HUES64 (cell line): ENCODE measurements at regions not wholly inside any gene's neighbourhood (a gene's known extent, or its start where the extent isn't known, plus 50 kb on each side); places are given as distances from the start of the nearest gene placed in this dataset.
"Not testable (repeated sequence)": the region's sequence is repeated elsewhere in the genome, so short reads cannot be mapped to it uniquely, and the experiment has no call there.

ENCODE experiments used
- H3K27ac ChIP-seq: 2 replicates; pipeline ENCODE4 v1.7.0; 2013; ENCODE audit warnings: low read depth, low read length, inconsistent platforms
- H3K27me3 ChIP-seq: 2 replicates; pipeline ENCODE4 v1.6.1; 2013; ENCODE audit warnings: mild to moderate bottlenecking, low read length; ENCODE audit not compliant: insufficient read depth
- H3K36me3 ChIP-seq: 2 replicates; pipeline ENCODE4 v1.6.1; 2013; ENCODE audit warnings: mild to moderate bottlenecking, low read length; ENCODE audit not compliant: insufficient read depth
- H3K4me1 ChIP-seq: 2 replicates; pipeline ENCODE4 v1.6.1; 2013; ENCODE audit warnings: mild to moderate bottlenecking, low read length, moderate library complexity; ENCODE audit not compliant: insufficient read depth
- H3K4me3 ChIP-seq: 2 replicates; pipeline ENCODE4 v1.5.1; 2013; ENCODE audit warnings: mild to moderate bottlenecking, low read length, moderate library complexity
- H3K9ac ChIP-seq: 2 replicates; pipeline ENCODE4 v1.6.1; 2013; ENCODE audit warnings: mild to moderate bottlenecking, low read depth, low read length
- H3K9me3 ChIP-seq: 2 replicates; pipeline ENCODE4 v1.6.1; 2013; ENCODE audit warnings: low read depth, low read length; ENCODE audit not compliant: insufficient read depth
- WGBS: fragments of 150-250, 120-280 bp; methylation state at CpG from one replicate; pipeline ENCODE4 v1.1.7; 2013; ENCODE audit warnings: missing lambda C conversion rate; 5-methylcytosine and 5-hydroxymethylcytosine counted together

DNA sequence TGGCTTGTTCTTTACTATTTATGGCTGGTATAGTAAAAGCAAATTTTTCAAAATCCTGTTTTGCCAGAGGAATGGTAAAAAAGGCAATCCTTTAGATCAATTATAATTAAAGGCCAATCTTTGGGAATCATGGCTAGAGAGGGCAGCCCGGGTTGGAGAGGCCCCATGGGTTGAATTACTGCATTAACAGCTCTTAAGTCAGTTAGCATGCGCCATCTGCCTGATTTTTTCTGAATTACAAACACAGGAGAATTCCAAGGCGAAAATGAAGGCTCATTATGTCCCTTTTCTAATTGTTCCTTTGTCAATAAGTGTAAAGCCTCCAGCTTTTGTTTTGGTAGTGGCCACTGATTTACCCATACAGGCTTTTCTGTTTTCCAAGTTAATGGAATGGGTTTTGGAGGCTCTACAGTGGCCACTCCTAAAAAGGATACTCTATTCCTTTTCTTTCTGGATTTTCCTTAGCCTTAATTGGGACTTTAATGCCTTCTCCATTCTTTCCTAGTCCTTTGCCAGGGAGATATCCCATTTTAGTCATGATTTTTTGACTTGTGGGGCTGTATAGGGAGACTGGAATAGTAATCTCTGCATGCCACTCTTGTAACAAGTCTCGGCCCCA, 114.9 kb upstream of the LARP1 start:
- H3K9me3 ChIP-seq, H3K27ac ChIP-seq: not testable (repeated sequence)
- WGBS, result 39% methylated on average over 4 of the region's 4 CpGs

DNA sequence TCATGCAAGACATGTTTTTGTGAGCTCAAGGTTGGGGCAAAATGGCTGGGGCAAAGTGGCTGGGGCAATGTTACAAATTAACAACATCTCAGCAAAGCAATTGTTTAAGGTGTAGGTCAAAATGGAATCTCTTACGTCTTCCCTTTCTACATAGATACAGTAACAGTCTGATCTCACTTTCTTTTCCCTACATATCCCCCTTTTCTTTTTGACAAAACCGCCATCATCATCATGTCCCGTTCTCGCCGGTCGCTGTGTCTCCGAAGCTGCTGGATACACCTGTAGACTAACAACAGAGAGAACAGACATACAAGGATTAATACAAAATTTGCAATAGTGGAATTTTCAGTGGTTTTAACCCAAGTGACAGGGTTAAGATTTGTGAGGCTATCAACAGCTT, 118.4 kb upstream of the LARP1 start:
- H3K27ac ChIP-seq, H3K4me1 ChIP-seq: not testable (repeated sequence)
- 96% methylated on average over 7 of the region's 7 CpGs for WGBS

More for the DNA sequence above, 114.9 kb upstream of the LARP1 start:
- not testable (repeated sequence) for H3K4me3 ChIP-seq, H3K27me3 ChIP-seq, H3K36me3 ChIP-seq, H3K9ac ChIP-seq, H3K4me1 ChIP-seq

DNA sequence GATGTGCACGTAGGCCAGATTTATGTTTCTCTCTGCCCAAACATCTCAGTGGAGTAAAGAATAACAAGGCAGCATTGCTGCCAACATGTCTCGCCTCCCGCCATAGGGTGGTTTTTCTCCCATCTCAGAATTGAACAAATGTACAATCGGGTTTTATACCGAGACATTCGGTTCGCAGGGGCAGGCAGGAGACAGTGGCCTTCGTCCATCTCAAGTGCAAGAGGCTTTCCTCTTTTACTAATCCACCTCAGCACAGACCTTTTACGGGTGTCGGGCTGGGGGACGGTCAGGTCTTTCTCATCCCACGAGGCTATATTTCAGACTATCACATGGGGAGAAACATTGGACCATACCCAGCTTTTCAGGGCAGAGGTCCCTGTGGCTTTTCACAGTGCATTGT, 118.9 kb upstream of the LARP1 start:
- not testable (repeated sequence) for H3K36me3 ChIP-seq, H3K4me1 ChIP-seq, H3K27ac ChIP-seq, H3K27me3 ChIP-seq, H3K4me3 ChIP-seq, H3K9ac ChIP-seq, H3K9me3 ChIP-seq
- WGBS, result 92% methylated on average over 11 of the region's 12 CpGs

More for the DNA sequence above, 118.4 kb upstream of the LARP1 start:
- not testable (repeated sequence) for H3K9me3 ChIP-seq, H3K4me3 ChIP-seq, H3K36me3 ChIP-seq, H3K27me3 ChIP-seq, H3K9ac ChIP-seq

DNA sequence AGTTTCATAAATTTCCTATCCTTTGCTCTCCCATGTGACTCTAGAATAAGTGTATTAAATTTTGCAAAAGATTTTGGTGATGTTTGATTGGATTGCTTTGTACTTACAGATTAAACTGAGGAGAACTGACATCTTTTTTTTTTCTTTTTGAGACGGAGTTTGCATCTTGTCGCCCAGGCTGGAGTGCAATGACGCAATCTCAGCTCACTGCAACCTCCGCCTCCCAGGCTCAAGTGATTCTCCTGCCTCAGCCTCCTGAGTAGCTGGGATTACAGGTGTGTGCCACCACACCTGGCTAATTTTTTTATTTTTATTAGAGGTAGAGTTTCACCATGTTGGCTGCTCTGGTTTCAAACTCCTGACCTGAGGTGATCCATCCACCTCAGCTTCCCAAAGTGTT, 121.4 kb upstream of the LARP1 start:
- WGBS, result 92% methylated on average over 4 of the region's 4 CpGs

GRCh38 chr5:154631141-154631540, 124.0 kb upstream of the LARP1 start:
- no peaks in the 10 kb centered on the region for H3K36me3 ChIP-seq
- WGBS, result 94% methylated on average over 22 of the region's 22 CpGs
- no peaks in the 10 kb centered on the region for H3K27me3 ChIP-seq
- H3K9me3 ChIP-seq, result no peaks in the 10 kb centered on the region
- H3K4me3 ChIP-seq, result no peak overlapping the region
- no peak overlapping the region for H3K9ac ChIP-seq
- no peak overlapping the region for H3K27ac ChIP-seq
- H3K4me1 ChIP-seq, result 0 out of 2 replicates have a peak, but pooled peaks cover 4% of the 10 kb centered on the region

More for the DNA sequence above, 121.4 kb upstream of the LARP1 start:
- H3K9ac ChIP-seq, H3K27ac ChIP-seq, H3K36me3 ChIP-seq, H3K27me3 ChIP-seq, H3K4me1 ChIP-seq, H3K4me3 ChIP-seq, H3K9me3 ChIP-seq: not testable (repeated sequence)

DNA sequence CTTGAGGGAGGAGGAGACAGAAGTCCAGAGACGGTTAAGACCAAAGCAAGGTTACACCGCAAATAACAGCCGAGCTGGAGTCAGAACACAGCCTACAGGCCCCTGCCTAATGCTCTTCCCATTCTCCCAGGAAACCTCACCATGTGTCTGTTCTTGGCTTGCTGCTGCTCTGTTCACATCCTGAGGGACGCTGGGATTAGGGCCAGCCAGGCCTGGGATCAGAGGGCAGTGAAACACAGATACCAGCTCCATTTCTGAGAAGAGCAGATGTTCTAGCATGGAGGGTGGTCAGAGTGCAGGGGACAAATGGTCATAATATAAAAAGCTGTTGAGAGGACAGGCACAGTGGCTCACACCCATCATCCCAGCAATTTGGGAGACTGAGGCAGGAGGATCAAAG, 124.8 kb upstream of the LARP1 start:
- Histone ChIP-seq H3K9ac (no peak overlapping the region), H3K4me1 (0 out of 2 replicates have a peak, but pooled peaks cover 4% of the 10 kb centered on the region), H3K9me3 (no peaks in the 10 kb centered on the region), H3K36me3 (no peaks in the 10 kb centered on the region), H3K4me3 (no peak overlapping the region), H3K27me3 (no peaks in the 10 kb centered on the region), H3K27ac (no peak overlapping the region)
- 81% methylated on average over 4 of the region's 4 CpGs for WGBS

DNA sequence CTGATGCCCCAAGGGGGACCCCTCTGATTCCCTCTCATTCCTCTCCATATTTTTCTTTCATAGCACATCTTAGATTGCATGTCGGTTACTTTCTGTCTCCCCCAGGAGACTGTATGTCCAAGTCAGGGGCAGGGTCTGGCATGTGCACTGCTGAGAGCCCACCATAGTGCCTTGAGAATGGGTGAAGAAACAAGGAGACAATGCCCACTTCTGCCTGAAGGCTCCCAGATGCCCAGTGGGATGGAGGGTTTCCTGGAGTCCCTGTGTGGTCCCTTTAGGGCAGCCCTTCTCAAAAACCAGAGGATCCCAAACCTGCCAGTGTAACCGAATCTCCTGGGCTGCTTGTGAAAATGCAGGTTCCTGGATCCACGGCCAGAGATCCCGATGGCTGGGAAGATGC, 126.5 kb upstream of the LARP1 start:
- Histone ChIP-seq H3K27me3 (no peaks in the 10 kb centered on the region), H3K27ac (no peak overlapping the region), H3K9ac (no peak overlapping the region), H3K36me3 (no peaks in the 10 kb centered on the region), H3K4me1 (0 out of 2 replicates have a peak, but pooled peaks cover 4% of the 10 kb centered on the region), H3K4me3 (no peak overlapping the region), H3K9me3 (no peaks in the 10 kb centered on the region)
- 85% methylated on average over 4 of the region's 4 CpGs for WGBS

DNA sequence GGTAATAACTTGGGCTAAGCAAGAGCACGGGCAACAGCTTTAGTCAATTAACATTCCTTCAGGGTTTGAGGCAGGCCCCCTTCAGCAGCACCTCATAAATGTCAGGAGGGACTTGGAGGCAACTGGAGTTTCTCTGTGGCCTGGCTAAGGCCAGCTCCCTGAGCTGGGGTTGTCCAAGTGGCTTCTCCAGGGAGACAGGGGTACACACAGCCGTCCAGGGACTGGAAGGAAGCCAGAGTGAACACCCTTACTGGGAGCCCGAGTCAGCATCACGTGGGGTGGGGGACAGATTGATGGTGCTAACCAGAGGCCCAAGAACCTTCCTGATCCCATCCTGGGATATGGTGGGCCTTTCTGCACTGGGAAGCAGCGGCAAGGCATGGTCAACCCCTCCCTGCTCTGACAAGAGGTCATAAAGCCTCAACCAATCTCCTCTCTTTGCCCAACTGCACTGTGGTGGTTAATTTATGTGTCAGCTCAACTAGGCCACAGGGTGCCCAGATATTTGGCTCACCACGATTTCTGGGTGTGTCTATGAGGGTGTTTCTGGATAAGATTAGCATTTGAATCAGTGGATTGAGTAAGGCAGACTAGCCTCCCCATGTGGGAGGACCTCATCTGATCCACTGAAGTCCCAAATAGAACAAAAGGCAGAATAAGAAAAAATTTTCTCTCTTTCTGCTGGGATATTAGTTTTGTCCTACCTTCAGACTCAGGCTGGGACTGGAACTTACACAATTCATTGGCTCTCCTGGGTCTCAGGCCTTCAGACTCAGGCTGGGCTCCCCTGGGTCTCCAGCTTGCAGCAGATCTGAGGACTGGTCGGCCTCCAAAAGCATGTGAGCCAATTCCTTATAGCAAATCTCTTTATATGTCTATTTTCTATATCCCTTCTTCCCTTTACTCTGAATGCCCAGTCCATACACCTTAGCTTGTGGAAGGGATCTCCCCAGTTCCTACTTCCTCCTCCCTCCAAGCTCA, 127.2 kb upstream of the LARP1 start:
- 66% methylated on average over 7 of the region's 7 CpGs for WGBS
- H3K27ac ChIP-seq, result no peak overlapping the region
- H3K36me3 ChIP-seq, result no peaks in the 10 kb centered on the region

DNA sequence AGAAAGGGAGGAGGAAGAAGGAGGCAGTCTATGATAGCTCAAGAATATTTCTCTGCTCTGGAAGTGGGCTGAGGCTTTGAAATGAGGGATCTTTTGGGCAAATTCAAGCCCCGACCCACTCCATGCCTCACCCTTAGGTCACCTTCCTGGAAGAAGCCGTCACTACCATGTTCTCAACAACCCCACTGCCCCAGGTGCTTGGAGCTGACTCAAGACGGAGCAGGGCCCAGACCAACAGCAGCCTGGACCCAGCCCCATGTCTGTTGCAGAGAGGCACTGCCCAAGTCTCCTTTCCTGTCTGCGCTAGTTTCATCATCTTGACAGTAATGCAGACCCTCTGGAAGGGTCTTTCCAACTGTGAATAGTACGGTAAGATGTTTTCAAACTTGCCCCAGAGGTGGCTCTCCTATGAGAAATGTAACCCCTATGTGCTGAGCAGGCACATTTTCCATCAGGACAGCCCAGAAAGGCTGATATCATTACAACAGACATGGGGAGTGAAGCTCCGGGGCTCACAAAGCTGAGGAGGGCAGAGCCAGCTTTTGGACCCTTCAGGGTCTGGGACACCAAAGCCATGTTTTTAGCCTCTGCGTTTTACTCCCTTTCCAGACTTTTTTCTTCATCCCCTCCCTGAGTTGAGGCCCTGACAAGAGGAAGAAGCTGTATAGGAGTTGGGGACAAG, 128.2 kb upstream of the LARP1 start:
- H3K9ac ChIP-seq, result no peak overlapping the region

More for the DNA sequence above, 127.2 kb upstream of the LARP1 start:
- Histone ChIP-seq H3K4me1 (0 out of 2 replicates have a peak, but pooled peaks cover 4% of the 10 kb centered on the region), H3K9me3 (no peaks in the 10 kb centered on the region), H3K9ac (no peak overlapping the region), H3K4me3 (no peak overlapping the region), H3K27me3 (no peaks in the 10 kb centered on the region)

GRCh38 chr5:154625031-154625430, 130.1 kb upstream of the LARP1 start:
- H3K27ac ChIP-seq, result no peak overlapping the region
- H3K27me3 ChIP-seq, result no peaks in the 10 kb centered on the region
- 94% methylated on average over 5 of the region's 5 CpGs for WGBS
- H3K4me1 ChIP-seq, result 0 out of 2 replicates have a peak, but pooled peaks cover 4% of the 10 kb centered on the region
- no peaks in the 10 kb centered on the region for H3K9me3 ChIP-seq
- no peak overlapping the region for H3K4me3 ChIP-seq
- H3K9ac ChIP-seq, result no peak overlapping the region
- H3K36me3 ChIP-seq, result no peaks in the 10 kb centered on the region

More for the DNA sequence above, 128.2 kb upstream of the LARP1 start:
- WGBS, result 95% methylated on average over 7 of the region's 7 CpGs
- Histone ChIP-seq H3K4me3 (no peak overlapping the region), H3K27ac (no peak overlapping the region), H3K36me3 (no peaks in the 10 kb centered on the region), H3K9me3 (no peaks in the 10 kb centered on the region), H3K4me1 (0 out of 2 replicates have a peak, but pooled peaks cover 4% of the 10 kb centered on the region), H3K27me3 (no peaks in the 10 kb centered on the region)

DNA sequence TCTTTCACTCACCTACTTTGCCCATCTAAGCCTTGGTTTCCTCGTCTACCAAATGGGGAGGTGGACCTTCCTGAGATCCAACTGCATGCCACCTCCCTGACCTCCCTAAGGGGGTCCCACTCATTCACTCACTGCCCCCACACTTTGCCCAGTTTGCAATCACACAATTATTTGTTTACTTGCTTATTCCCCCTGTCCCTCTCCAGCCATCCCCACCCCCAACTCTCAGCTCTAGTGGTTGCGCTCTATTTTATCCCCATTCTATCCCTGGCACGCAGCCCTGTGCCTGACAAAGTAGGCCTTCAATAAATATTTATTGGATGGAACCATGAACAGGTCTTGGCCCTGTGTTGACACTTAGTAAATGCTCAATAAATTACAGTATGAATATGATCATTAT, 130.8 kb upstream of the LARP1 start:
- Histone ChIP-seq H3K4me1 (0 out of 2 replicates have a peak, but pooled peaks cover 4% of the 10 kb centered on the region), H3K36me3 (no peaks in the 10 kb centered on the region), H3K4me3 (no peak overlapping the region), H3K9ac (no peak overlapping the region), H3K27me3 (no peaks in the 10 kb centered on the region), H3K27ac (no peak overlapping the region), H3K9me3 (no peaks in the 10 kb centered on the region)
- 95% methylated on average over 3 of the region's 3 CpGs for WGBS
